ENCODE measurements at regions not wholly inside any gene's neighbourhood (a gene's known extent, or its start where the extent isn't known, plus 50 kb on each side); places are given as distances from the start of the nearest gene placed in this dataset.
"Not testable (repeated sequence)": the region's sequence is repeated elsewhere in the genome, so short reads cannot be mapped to it uniquely, and the experiment has no call there.

DNA sequence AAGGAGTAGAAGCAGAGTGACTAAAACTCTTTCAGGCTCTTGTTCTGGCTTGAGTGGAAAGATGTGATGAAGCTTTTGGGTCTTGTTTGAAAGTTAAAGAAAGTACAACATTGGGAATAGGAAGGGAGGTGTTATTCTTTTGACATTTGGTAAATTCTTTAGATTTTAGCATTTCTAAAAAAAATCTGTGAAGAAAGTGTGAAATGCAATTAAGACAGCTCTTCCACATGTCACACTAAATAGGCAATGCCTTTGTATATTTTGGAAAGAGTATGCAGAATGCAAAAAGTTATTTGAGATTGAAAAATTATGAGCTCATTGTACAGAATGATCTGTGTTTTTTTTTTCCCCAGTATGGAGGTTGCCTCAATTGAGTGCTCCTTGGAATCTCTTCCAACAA is 532.2 kb upstream of the DPPA4 start:
- no peak for TF ChIP-seq POLR2A (IDR thresholded peaks at IDR 0.05)
- TF ChIP-seq, protein P1, sequence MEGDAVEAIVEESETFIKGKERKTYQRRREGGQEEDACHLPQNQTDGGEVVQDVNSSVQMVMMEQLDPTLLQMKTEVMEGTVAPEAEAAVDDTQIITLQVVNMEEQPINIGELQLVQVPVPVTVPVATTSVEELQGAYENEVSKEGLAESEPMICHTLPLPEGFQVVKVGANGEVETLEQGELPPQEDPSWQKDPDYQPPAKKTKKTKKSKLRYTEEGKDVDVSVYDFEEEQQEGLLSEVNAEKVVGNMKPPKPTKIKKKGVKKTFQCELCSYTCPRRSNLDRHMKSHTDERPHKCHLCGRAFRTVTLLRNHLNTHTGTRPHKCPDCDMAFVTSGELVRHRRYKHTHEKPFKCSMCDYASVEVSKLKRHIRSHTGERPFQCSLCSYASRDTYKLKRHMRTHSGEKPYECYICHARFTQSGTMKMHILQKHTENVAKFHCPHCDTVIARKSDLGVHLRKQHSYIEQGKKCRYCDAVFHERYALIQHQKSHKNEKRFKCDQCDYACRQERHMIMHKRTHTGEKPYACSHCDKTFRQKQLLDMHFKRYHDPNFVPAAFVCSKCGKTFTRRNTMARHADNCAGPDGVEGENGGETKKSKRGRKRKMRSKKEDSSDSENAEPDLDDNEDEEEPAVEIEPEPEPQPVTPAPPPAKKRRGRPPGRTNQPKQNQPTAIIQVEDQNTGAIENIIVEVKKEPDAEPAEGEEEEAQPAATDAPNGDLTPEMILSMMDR (IDR thresholded peaks at IDR 0.05): no peak
- intact Hi-C loops (cut with DNase I): no loop called here

DNA sequence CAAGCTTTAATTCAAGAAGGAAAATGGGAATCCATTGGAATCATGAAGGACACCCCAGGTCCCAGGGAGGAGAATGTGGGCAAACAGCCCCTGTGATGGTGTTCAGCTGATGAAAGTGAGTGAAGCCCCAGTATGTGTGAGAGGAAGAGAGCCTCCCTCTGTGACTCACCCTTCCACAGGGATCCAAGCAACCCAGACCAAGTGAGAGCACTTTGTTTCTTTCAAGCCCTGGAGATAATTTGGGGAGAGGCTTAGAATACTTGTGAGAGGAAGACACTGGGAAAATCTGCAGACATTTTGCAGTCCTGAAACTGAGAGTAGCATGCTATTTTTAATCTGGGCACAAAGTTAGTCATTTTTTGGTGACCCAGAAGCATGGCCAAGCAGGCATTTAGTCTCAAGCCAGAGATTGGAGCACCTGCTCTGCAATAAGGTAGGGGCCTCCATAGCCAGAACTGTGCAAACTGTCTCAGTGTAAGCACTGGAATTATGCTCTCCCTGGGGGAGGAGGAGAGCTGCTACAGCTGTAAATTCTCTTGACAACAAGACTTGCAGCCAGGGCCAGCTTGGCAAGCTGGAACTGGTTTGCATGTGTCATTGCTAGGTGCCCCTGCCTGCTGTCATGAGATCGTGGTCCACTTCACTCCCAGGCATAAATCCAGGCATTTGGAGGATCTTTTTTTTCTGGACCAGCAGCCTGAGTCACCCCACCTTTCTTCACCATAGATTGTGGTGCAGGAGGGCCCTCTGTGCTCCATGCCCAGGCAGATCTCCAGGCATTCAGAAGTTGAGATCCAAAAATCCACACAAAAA is 537.8 kb upstream of the DPPA4 start:
- H3K36me3 ChIP-seq (replicated peaks in 1 of 2): no peaks in the 10 kb centered on the region
- H3K9me3 ChIP-seq (replicated peaks in 1 of 3): no peaks in the 10 kb centered on the region
- 56 to 65% (median 58%) methylated on average over 1 of the region's 1 CpG; no CpG with 5 or more reads in 1 of the 4 donors for WGBS, 4 donors
- no peaks in the 10 kb centered on the region for H3K4me1 ChIP-seq (replicated peaks in 1 of 2)
- intact Hi-C loops (cut with DNase I): no loop called here
- no peak overlapping the region for H3K27ac ChIP-seq
- no peak for DNase-seq
- no peaks in the 10 kb centered on the region for H3K27me3 ChIP-seq
- TF ChIP-seq, protein P1 (IDR thresholded peaks at IDR 0.05): no peak
- TF ChIP-seq POLR2A (IDR thresholded peaks at IDR 0.05): no peak
- H3K4me3 ChIP-seq: no peak overlapping the region

More for the DNA sequence above, 532.2 kb upstream of the DPPA4 start:
- no peak for DNase-seq
- Histone ChIP-seq H3K27me3 (no peaks in the 10 kb centered on the region), H3K27ac (no peak overlapping the region), H3K4me3 (no peak overlapping the region), H3K4me1 (replicated peaks in 1 of 2) (no peaks in the 10 kb centered on the region), H3K36me3 (replicated peaks in 1 of 2) (no peaks in the 10 kb centered on the region), H3K9me3 (replicated peaks in 1 of 3) (no peaks in the 10 kb centered on the region)

DNA sequence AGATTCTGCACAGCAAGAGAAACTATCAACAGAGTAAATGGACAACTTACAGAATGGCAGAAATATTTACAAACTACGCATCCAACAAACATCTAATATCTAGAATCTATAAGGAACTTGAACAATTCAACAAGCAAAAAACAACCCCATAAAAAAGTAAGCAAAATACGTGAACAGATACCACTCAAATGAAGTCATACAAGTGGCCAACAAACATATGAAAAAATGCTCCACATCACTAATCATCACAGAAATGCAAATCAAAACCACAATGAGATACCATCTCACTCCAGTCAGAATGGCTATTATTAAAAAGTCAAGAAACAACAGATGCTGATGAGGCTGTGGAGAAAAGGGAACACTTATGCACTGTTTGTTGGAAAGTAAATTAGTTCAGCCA is 540.3 kb upstream of the DPPA4 start:
- H3K4me1 ChIP-seq (replicated peaks in 1 of 2); DNase-seq; H3K27me3 ChIP-seq; H3K9me3 ChIP-seq (replicated peaks in 1 of 3); H3K36me3 ChIP-seq (replicated peaks in 1 of 2); intact Hi-C loops (cut with DNase I); H3K27ac ChIP-seq; H3K4me3 ChIP-seq: not testable (repeated sequence)
- 73 to 86% (median 82%) methylated on average over 2 of the region's 2 CpGs for WGBS, 4 donors

DNA sequence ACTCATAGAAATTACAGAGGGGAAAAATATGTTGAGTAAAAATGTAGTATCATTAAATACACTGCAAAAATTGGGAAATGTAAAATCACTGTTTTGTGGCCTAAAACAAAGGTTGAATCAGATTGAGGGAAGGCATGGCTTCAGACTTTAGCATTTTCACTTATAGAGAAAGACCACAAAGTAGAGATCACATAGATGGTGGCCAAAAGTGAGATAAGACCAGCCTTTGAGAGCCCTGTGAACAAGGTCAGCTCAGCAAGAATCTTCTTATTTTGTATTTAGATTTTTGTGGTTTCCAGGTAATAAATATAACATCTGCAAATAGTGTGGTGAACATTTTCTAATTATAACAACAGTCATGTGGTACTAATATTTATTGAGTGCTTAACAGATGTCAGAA is 544.8 kb upstream of the DPPA4 start:
- H3K36me3 ChIP-seq (replicated peaks in 1 of 2): no peaks in the 10 kb centered on the region
- no peak overlapping the region for H3K4me3 ChIP-seq
- no peaks in the 10 kb centered on the region for H3K27me3 ChIP-seq
- no peaks in the 10 kb centered on the region for H3K9me3 ChIP-seq (replicated peaks in 1 of 3)
- H3K27ac ChIP-seq: no peak overlapping the region
- intact Hi-C loops (cut with DNase I): no loop called here
- DNase-seq: no peak
- no peak for TF ChIP-seq POLR2A (IDR thresholded peaks at IDR 0.05)
- TF ChIP-seq, protein P1 (IDR thresholded peaks at IDR 0.05): no peak
- H3K4me1 ChIP-seq (replicated peaks in 1 of 2): no peaks in the 10 kb centered on the region

DNA sequence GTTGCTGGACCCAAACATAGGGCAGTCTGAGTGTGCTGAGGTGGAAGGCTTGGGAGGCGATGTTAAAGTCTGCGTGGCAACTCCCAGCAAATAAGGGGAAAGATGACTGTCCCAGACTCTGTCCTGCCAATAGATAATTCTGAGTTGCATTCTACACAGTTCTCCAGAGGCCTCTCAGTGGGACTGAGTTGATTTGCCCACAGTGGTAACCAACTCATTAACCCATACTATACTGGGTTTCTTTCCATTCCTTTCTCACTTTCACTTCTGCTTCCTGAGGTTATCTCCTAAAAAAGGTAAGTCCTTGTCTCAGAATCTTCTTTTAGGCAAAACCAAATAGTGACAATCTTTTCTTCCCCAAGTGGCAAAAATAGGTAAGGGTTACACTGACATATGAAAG is 549.9 kb upstream of the DPPA4 start:
- intact Hi-C loops (cut with DNase I): no loop called here
- WGBS, 4 donors: 90 to 97% (median 94%) methylated on average over 2 of the region's 2 CpGs
- no peak for TF ChIP-seq POLR2A (IDR thresholded peaks at IDR 0.05)
- TF ChIP-seq, protein P1 (IDR thresholded peaks at IDR 0.05): no peak
- H3K27me3 ChIP-seq: no peaks in the 10 kb centered on the region
- DNase-seq: no peak
- H3K9me3 ChIP-seq (replicated peaks in 1 of 3): no peaks in the 10 kb centered on the region
- no peaks in the 10 kb centered on the region for H3K36me3 ChIP-seq (replicated peaks in 1 of 2)
- no peaks in the 10 kb centered on the region for H3K4me1 ChIP-seq (replicated peaks in 1 of 2)
- no peak overlapping the region for H3K27ac ChIP-seq
- no peak overlapping the region for H3K4me3 ChIP-seq
